ENCODE measurements at regions not wholly inside any gene's neighbourhood (a gene's known extent, or its start where the extent isn't known, plus 50 kb on each side); places are given as distances from the start of the nearest gene placed in this dataset.

GRCh38 chr6:1486387-1486786 is 97.0 kb downstream of the FOXF2 start:
- intact Hi-C loops (cut with DNase I): no loop called here
- TF ChIP-seq CTCF (IDR thresholded peaks at IDR 0.05) (no peak), POLR2A (IDR thresholded peaks at IDR 0.05) (no peak)
- Histone ChIP-seq H3K4me1 (replicated peaks in 1 of 2) (no peaks in the 10 kb centered on the region), H3K27me3 (no peaks in the 10 kb centered on the region), H3K27ac (no peak overlapping the region), H3K9me3 (replicated peaks in 1 of 3) (no peaks in the 10 kb centered on the region), H3K36me3 (replicated peaks in 1 of 2) (no peaks in the 10 kb centered on the region), H3K4me3 (no peak overlapping the region)
- DNase-seq: no peak
- WGBS, 4 donors: 75 to 85% (median 78%) methylated on average over 1 of the region's 1 CpG

GRCh38 chr6:1487239-1487638 is 97.9 kb downstream of the FOXF2 start:
- WGBS, 4 donors: 74 to 82% (median 78%) methylated on average over 4 of the region's 4 CpGs
- DNase-seq: no peak
- no peaks in the 10 kb centered on the region for H3K4me1 ChIP-seq (replicated peaks in 1 of 2)
- no peaks in the 10 kb centered on the region for H3K36me3 ChIP-seq (replicated peaks in 1 of 2)
- H3K27ac ChIP-seq: no peak overlapping the region
- TF ChIP-seq CTCF (IDR thresholded peaks at IDR 0.05) (no peak), POLR2A (IDR thresholded peaks at IDR 0.05) (no peak)
- H3K9me3 ChIP-seq (replicated peaks in 1 of 3): no peaks in the 10 kb centered on the region
- no peaks in the 10 kb centered on the region for H3K27me3 ChIP-seq
- no peak overlapping the region for H3K4me3 ChIP-seq
- intact Hi-C loops (cut with DNase I): no loop called here

- Histone ChIP-seq H3K27me3 (no peaks in the 10 kb centered on the region), H3K36me3 (replicated peaks in 1 of 2) (no peaks in the 10 kb centered on the region), H3K4me3 (no peak overlapping the region), H3K9me3 (replicated peaks in 1 of 3) (no peaks in the 10 kb centered on the region), H3K27ac (no peak overlapping the region), H3K4me1 (replicated peaks in 1 of 2) (no peaks in the 10 kb centered on the region)
- DNase-seq: no peak
- WGBS, 4 donors: 91 to 95% (median 93%) methylated on average over 8 to 11 of the region's 11 CpGs
- TF ChIP-seq CTCF (IDR thresholded peaks at IDR 0.05): no peak
- no peak for TF ChIP-seq POLR2A (IDR thresholded peaks at IDR 0.05)
- intact Hi-C loops (cut with DNase I): no loop called here
These were observed 101.6 kb downstream of the FOXF2 start for GRCh38 chr6:1491025-1491424.

GRCh38 chr6:1491591-1492319 is 102.4 kb downstream of the FOXF2 start:
- H3K9me3 ChIP-seq (replicated peaks in 1 of 3): no peaks in the 10 kb centered on the region
- no peak for TF ChIP-seq CTCF (IDR thresholded peaks at IDR 0.05)
- TF ChIP-seq POLR2A (IDR thresholded peaks at IDR 0.05): no peak
- intact Hi-C loops (cut with DNase I): no loop called here
- no peaks in the 10 kb centered on the region for H3K36me3 ChIP-seq (replicated peaks in 1 of 2)
- no peaks in the 10 kb centered on the region for H3K27me3 ChIP-seq
- 79 to 87% (median 81%) methylated on average over 5 to 10 of the region's 10 CpGs for WGBS, 4 donors
- no peak for DNase-seq
- H3K27ac ChIP-seq: no peak overlapping the region
- no peak overlapping the region for H3K4me3 ChIP-seq
- H3K4me1 ChIP-seq (replicated peaks in 1 of 2): no peaks in the 10 kb centered on the region

All from adrenal gland (tissue), 9 donors.